ENCODE measurements at regions not wholly inside any gene's neighbourhood (a gene's known extent, or its start where the extent isn't known, plus 50 kb on each side); places are given as distances from the start of the nearest gene placed in this dataset.
A peak's percentile ranks its signal among the peaks of the same experiment; 100 is the strongest.
"Not testable (repeated sequence)": the region's sequence is repeated elsewhere in the genome, so short reads cannot be mapped to it uniquely, and the experiment has no call there.

DNA sequence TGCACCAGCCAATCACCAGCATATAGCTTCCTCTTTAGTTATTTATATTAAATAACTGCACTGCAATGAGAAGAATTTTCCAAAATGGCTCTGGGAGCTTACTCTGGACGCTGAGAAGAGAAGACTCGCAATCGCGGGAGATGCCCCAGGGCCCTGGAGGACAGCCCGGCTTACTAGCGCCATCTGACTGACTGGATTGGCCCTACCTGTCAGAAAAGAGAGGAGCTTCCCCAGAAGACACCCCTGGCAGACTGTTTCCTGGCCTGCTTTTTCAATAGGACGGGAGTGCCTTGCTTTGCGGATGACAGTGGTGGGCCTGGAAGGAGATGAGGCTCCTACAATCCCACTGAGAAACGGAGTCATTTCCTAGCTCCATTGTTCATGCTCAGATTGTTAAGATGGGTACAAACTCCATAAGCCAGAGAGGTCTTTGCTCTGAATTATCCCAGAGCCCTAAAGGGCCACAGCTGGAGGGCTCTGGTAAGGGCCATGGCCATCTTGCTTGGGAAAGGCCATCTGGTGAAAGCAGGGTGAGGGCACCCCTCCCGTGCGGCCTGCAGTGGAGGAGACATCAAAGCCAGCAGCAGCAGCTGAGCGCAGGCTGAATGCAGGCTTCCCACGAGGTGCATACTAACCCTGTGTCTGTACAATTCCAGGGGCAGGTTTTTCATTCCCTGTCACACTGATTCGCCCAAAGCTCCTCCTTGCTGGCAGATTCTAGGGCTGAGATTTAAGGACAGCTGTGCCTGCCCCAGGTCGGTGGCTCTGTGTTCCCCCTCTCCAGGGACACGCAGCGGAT, 92.1 kb downstream of the GALR1 start:
- TF ChIP-seq, protein P1, sequence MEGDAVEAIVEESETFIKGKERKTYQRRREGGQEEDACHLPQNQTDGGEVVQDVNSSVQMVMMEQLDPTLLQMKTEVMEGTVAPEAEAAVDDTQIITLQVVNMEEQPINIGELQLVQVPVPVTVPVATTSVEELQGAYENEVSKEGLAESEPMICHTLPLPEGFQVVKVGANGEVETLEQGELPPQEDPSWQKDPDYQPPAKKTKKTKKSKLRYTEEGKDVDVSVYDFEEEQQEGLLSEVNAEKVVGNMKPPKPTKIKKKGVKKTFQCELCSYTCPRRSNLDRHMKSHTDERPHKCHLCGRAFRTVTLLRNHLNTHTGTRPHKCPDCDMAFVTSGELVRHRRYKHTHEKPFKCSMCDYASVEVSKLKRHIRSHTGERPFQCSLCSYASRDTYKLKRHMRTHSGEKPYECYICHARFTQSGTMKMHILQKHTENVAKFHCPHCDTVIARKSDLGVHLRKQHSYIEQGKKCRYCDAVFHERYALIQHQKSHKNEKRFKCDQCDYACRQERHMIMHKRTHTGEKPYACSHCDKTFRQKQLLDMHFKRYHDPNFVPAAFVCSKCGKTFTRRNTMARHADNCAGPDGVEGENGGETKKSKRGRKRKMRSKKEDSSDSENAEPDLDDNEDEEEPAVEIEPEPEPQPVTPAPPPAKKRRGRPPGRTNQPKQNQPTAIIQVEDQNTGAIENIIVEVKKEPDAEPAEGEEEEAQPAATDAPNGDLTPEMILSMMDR (IDR thresholded peaks at IDR 0.05; ENCODE audit: insufficient read depth, low read length): no peak
- DNase-seq (ENCODE audit: low read depth): no peak
- H3K4me3 ChIP-seq (ENCODE audit: low read depth, low read length): no peak overlapping the region

DNA sequence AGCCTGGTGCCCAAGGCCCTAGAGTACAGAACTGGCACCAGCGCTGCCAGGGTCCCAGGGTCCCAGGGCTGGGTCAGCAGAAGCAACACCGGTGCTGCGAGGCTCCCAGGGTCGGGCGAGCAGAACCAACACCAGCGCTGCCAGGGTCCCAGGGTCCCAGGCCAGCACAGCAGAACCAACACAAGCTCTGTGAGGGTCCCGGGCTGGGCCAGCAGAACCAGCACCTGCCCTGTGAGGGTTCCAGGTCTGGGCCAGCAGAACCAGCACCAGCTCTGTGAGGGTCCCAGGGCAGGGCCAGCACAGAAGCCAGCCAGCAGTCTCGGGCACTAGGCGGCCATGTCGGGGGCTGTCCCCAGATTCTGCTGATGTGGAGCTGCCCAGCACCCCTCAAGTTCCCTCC, 93.1 kb downstream of the GALR1 start:
- TF ChIP-seq, protein P1 (IDR thresholded peaks at IDR 0.05; ENCODE audit: insufficient read depth, low read length): no peak
- H3K4me3 ChIP-seq (ENCODE audit: low read depth, low read length): no peak overlapping the region
- DNase-seq (ENCODE audit: low read depth): no peak

DNA sequence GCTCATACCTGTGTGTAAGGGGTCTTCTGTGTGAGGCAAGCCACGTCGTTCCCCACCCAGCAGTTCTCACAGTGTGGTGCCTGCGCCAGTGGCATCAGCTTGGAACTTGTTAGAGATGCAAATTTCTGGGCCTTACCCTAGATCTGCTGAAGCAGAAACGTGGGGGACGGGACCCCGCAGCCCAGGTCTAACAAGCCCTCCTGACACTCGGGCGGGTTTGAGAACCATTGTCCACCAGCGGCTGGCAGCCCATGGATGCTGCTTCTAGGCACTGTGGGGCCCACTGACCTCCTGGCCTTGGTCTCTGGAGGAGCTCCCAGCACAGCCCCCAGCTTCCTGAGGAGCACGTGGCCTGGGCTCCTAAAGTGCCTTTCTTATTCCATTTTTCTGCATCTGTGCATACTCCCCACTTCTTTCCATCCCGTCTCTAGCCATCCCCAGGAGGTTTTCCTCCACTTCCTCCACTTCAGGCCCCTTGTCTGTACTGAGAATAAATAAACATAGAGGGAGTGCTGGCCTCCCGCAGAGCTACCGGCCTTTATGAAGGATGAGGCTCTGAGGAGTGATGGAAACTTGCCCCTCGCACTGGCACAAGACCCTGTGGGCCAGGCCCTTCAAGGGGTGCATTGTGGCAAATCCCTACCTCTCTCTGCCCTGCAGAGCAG, 94.3 kb downstream of the GALR1 start:
- DNase-seq (ENCODE audit: low read depth): no peak
- TF ChIP-seq, protein P1 (IDR thresholded peaks at IDR 0.05; ENCODE audit: insufficient read depth, low read length): no peak
- H3K4me3 ChIP-seq (ENCODE audit: low read depth, low read length): no peak overlapping the region

DNA sequence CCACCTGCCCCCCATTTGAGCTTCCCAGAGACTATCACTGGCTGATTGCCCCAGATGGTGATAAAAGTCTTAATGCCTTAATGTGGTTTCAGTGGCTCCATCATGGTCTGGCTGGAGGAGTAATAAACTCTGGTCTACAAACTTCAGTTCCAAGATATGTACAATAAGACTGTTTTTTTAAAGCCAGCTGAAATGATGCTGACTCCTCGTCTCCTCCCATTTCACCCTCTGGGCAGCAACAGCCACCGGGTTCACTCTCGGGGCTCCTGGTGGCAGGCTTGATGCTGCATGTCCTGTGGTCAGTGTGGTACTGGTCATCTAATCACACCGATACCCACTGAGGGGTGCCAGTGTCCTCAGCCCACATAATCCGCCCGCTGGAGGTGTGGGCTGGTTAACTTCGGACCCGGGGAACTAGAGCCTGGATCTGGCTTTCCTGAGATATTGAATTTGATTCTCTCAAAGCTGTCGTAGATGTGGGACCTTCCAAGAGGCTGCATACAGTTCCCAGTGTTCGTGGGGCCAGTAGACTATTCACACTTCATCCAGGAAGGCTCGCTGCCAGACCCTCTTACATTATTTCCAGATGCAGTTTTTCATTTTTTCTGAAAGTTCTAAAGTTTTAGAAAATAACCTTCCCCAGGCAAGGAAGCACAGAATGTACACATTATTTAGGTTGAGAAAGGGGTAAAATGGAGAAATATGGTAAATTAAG, 95.3 kb downstream of the GALR1 start:
- H3K4me3 ChIP-seq (ENCODE audit: low read depth, low read length): no peak overlapping the region
- DNase-seq (ENCODE audit: low read depth): no peak
- TF ChIP-seq, protein P1 (IDR thresholded peaks at IDR 0.05; ENCODE audit: insufficient read depth, low read length): no peak

DNA sequence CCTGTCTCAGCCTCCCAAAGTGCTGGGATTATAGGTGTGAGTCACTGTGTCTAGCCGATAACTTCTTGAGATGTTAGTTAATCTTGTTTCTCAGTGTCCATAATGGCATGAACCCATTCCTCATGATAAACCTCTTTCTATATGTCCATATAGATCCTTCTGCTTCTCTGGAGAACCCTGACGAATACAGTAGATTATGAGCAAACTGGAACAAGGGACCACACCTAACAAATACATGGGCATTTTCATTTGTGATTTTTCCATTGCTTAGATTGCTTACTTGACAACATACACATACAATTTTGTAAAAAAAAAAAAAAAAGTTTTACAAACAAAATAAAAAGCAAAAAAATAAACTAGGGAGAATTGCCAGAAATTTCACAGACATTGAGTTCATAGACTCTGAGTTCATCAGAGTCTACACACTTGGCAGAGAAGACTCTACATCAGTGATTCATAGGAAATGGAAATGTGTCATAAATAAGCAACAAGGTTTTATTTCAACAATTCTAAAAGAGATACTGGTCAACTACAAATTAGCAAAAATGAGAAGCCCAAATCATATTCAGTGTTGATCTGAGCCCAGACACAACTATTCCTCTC, 96.7 kb downstream of the GALR1 start:
- peak; percentile 19 for DNase-seq (ENCODE audit: low read depth)

DNA sequence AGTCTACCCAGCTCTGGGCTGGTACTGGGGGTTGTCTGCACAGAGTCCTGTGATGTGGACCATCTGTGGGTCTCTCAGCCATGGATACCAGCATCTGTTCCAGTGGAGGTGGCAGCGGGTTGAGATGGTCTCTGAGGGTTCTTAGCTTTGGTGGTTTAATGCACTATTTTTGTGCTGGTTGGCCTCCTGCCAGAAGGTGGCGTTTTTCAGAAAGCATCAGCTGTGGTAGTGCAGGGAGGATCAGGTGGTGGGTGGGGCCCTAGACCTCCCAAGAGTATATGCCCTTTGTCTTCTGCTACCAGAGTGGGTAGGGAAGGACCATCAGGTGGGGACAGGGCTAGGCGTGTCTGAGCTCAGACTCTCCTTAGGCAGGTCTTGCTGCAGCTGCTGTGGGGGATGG, 103.7 kb downstream of the GALR1 start:
- not testable (repeated sequence) for H3K4me3 ChIP-seq (ENCODE audit: low read depth, low read length); DNase-seq (ENCODE audit: low read depth)

More for the DNA sequence above, 96.7 kb downstream of the GALR1 start:
- TF ChIP-seq, protein P1 (IDR thresholded peaks at IDR 0.05; ENCODE audit: insufficient read depth, low read length): no peak
- no peak overlapping the region for H3K4me3 ChIP-seq (ENCODE audit: low read depth, low read length)

Measured in fibroblast of the aortic adventitia (primary cell).